Fibroblast of peridontal ligament (primary cell): ENCODE measurements at regions not wholly inside any gene's neighbourhood (a gene's known extent, or its start where the extent isn't known, plus 50 kb on each side); places are given as distances from the start of the nearest gene placed in this dataset.
A peak's percentile ranks its signal among the peaks of the same experiment; 100 is the strongest.
"Not testable (repeated sequence)": the region's sequence is repeated elsewhere in the genome, so short reads cannot be mapped to it uniquely, and the experiment has no call there.

Experiments used
- DNase-seq: peaks from one replicate; pipeline ENCODE4 v3.0.0-alpha.2; 2010; ENCODE audit errors: extremely low read depth

GRCh38 chr5:66348387-66349125 is 204.5 kb downstream of the SREK1 start:
- no peak for DNase-seq

GRCh38 chr5:66351813-66352212 is 207.7 kb downstream of the SREK1 start:
- no peak for DNase-seq

GRCh38 chr5:66353186-66353585 is 209.1 kb downstream of the SREK1 start:
- no peak for DNase-seq

- no peak for DNase-seq
Observed at GRCh38 chr5:66354422-66354821, 210.3 kb downstream of the SREK1 start.

- peak; percentile 8 for DNase-seq
Observed at GRCh38 chr5:66356011-66356565, 212.0 kb downstream of the SREK1 start.

GRCh38 chr5:66358741-66359140 is 214.6 kb downstream of the SREK1 start:
- no peak for DNase-seq

- no peak for DNase-seq
Observed at GRCh38 chr5:66361070-66361469, 217.0 kb downstream of the SREK1 start.

- no peak for DNase-seq
Observed at GRCh38 chr5:66362046-66362445, 217.9 kb downstream of the SREK1 start.

GRCh38 chr5:66362687-66363086 is 218.6 kb downstream of the SREK1 start:
- DNase-seq, result no peak

GRCh38 chr5:66363097-66363496 is 219.0 kb downstream of the SREK1 start:
- no peak for DNase-seq

GRCh38 chr5:66364186-66364585 is 220.1 kb downstream of the SREK1 start:
- DNase-seq, result no peak

GRCh38 chr5:66365981-66366380 is 221.9 kb downstream of the SREK1 start:
- no peak for DNase-seq

- DNase-seq, result no peak
Observed at GRCh38 chr5:66367814-66368541, 223.9 kb downstream of the SREK1 start.

GRCh38 chr5:66368811-66369210 is 224.7 kb downstream of the SREK1 start:
- DNase-seq, result no peak

GRCh38 chr5:66377747-66378146 is 218.4 kb upstream of the MAST4 start:
- DNase-seq, result no peak

- no peak for DNase-seq
Observed at GRCh38 chr5:66378407-66378806, 217.8 kb upstream of the MAST4 start.

GRCh38 chr5:66382152-66382551 is 214.0 kb upstream of the MAST4 start:
- no peak for DNase-seq

GRCh38 chr5:66405145-66405544 is 191.0 kb upstream of the MAST4 start:
- DNase-seq, result not testable (repeated sequence)

- no peak for DNase-seq
Observed at GRCh38 chr5:66406761-66407336, 189.3 kb upstream of the MAST4 start.

GRCh38 chr5:66407765-66408164 is 188.4 kb upstream of the MAST4 start:
- DNase-seq, result no peak

GRCh38 chr5:66408576-66408975 is 187.6 kb upstream of the MAST4 start:
- DNase-seq, result no peak

GRCh38 chr5:66410122-66410521 is 186.1 kb upstream of the MAST4 start:
- DNase-seq, result no peak

- DNase-seq, result no peak
Observed at GRCh38 chr5:66411701-66412100, 184.5 kb upstream of the MAST4 start.
